NCI-H1694 (cell line): ENCODE measurements at regions not wholly inside any gene's neighbourhood (a gene's known extent, or its start where the extent isn't known, plus 50 kb on each side); places are given as distances from the start of the nearest gene placed in this dataset.

ENCODE experiments used
- DNase-seq: peaks from one replicate; lab custom pipeline; 2025; lab: John Stamatoyannopoulos, UW

DNA sequence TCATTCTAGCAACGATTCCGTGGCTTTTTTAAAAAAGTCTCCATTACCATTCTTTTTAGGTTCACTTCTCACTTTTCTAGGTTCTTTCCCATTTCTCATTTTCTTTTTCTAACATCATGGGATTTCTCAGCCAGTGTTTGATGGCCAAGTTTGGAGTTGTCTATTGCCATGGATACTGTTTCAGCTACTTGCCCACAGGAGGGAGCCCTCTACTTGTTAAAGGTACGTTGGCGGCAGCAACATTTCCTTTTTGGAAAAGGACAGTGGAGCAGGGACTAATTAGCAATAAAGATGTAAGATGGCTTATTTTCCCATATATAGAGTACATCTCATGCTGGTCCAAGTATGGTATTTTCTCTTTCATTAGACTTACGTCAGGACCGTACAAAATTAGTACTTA is 2257.5 kb upstream of the C9orf72 start:
- DNase-seq: no peak

DNA sequence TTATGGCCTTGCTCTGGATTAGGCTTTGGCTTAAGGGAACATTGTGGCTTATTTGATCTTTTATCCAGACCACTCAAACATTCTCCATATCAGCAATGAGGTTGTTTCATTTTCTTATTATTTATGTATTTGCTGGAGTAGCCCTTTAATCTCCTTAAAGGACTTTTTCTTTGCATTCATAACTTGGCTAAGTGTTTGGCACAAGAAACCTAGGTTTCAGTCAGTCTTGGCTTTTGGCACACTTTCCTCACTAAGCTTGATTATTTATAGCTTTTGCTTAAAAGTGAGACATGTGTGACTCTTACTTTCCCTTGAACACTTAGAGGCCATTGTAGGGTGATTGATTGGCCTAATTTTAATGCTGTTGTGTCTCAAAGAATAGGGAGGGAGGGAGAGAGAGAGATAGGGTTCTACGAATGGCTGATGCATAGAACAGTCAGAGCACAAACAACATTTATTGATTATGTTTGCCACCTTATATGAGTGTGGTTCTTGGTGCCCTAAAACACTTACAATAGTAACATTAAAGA is 2265.3 kb upstream of the C9orf72 start:
- no peak for DNase-seq

DNA sequence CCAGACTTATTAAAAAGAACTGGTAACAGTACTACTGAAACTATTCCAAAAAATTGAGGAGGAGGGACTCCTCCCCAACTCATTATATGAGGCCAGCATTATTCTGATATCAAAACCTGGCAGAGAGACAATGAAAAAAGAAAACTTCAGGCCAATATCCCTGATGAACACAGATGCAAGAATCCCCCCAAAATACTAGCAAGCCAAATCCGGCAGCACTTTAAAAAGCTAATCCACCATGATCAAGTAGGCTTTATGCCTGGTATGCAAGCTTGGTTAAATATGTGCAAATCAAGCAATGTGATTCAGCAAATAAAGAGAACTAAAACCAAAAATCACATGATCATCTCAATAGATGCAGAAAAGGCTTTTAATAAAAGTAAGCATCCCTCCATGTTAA is 2271.0 kb upstream of the C9orf72 start:
- DNase-seq: no peak

DNA sequence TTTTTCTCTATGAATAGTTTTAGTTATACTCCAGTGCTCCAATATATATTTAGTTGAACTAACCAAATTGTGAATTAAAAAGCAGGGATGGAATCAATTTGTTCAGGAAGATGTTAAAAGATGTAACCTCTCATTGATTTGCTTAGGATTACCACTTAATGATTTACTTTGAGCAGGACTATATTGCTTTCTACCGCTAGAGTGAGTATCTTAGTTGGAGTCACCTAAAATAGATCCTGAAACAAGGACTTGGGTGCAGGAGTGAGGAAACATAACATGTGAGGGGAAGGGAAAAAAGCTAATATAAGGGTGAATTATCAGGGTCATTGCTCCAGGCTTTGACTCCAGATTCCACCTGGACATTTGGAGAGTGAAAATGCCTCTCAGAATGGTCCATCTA is 2277.4 kb upstream of the C9orf72 start:
- DNase-seq: no peak

DNA sequence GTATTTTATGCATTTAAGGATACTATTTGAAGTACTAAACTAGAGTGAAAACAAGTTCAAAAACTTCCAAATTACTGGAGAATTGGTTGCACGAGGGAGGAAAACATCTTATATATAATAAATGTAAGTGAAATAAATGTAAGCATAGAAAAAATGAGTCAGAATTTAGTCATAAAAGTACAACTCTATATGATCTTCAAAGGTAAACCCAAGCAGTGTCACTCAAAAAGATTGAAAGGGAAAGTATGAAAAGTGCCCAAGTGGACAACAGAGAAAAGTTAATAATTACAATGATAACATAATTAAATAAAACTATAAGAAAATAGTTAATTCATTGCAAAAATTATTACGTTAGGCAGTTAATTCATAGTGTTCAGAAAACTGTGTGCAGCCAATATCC is 2288.5 kb upstream of the C9orf72 start:
- no peak for DNase-seq

DNA sequence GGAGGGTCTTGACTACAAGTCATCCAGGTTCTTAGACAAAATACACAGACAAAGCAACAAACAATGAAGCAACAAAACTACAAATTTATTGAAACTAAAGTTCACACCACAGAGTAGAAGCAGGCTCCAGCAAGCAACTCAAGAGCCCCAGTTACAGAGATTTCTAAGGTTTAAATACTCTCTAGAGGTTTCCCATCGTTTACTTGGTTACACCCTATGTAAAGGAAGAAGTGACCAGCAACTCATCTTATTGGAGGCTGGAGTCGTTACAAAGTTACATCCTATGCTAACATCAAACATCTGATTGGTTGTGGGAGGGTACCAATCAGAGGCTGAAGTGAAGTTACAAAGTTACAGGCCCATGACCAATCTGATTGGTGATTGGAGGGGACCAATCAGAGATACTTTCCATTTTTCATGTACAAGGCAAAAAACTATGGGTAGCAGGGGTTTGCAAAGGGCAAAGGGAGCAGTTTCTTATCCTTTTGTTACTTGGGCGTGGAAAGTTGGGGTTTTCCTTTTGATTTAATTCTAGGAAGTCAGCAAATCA is 2292.6 kb upstream of the C9orf72 start:
- DNase-seq: no peak

DNA sequence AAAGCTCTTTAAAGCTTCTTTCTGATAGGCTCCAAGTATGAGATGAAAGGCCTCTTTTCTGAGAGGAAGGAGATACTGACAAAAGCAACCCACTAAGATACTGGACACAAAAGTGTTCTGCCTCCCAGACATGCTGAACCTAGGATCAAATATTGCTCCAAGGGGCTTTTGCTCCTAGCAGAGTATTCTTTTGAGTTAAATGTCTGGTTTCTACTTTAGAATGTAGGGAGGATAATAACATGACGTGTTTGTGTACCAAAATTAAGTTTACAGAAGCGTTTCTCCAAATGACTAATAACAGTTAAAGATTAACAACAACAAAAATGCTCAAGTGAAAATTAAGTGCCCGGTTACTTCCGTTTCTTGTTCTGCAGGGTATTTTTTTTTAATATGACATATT is 2293.3 kb upstream of the C9orf72 start:
- no peak for DNase-seq

DNA sequence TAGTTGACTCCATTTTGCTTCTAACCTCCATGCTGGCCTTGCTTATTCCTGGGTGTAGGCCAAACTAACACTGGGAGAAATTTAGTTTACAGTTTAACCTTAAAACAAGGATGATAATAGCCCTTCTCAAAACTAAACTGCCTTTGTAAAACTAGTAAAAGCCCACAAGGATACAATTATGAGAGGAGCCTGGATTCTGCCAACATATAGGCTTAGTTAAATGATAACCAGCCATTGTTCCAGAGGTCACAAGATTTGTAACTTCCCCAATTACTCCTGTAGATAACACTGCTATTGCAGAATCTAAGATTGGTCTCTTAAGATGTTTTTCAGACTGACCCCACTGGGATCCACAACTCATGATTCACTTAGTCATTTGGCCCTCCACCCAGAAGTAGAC is 2300.3 kb upstream of the C9orf72 start:
- no peak for DNase-seq

DNA sequence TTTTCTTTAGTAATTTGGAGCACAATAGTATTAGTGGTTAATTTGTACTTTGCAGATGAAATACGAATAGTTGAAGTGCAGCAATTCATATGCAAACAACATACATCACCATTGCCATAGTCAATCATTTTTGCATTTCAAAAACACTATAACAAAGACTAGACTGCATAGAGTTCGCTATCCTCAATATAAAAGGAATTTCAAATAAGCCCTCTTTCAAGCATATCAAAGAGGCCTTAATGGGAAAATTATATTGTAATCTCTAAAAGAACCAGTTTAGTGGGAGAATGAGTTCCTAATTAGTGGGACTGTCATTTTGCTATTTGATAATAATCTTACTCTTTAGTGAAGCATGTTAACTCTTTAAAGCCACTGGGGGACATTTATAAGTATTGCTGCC is 2302.3 kb upstream of the C9orf72 start:
- DNase-seq: no peak

DNA sequence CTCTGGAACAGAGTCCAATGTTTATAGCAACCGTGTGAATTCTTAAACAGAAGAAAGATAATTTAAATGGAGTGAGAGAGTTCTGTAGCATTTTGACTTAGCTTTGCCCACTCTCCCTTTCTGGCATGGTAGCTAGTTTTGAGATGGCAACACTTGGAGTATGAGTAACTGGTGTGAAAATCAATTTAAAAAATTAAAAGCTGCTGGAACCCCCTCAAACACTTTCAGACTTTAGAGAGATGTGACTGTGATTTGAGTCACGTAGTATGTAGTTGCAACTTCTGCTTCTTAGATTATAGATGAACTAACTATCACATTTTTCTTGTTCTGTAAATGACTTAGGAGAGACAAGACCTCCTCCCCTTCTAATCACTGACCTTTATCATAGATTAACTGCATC is 2309.5 kb upstream of the C9orf72 start:
- no peak for DNase-seq

DNA sequence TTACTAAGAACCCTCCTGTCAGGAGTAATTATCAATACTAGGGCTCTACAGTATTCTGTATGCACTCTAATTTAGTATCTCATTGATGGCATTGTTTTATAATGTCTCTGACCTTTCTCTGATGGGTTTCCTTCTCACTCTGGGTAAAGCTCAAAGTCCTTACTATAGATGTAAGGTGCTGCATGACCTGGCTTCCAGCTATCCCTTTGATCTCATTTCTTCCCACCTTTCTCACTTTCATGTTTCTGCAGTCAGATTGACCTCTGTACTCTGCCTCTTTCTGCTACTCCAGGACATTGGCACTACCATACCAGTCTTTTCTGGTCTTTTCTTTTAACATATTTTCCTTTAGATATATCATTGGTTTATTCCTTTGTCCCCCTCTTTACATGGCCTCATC is 2332.8 kb upstream of the C9orf72 start:
- DNase-seq: no peak

DNA sequence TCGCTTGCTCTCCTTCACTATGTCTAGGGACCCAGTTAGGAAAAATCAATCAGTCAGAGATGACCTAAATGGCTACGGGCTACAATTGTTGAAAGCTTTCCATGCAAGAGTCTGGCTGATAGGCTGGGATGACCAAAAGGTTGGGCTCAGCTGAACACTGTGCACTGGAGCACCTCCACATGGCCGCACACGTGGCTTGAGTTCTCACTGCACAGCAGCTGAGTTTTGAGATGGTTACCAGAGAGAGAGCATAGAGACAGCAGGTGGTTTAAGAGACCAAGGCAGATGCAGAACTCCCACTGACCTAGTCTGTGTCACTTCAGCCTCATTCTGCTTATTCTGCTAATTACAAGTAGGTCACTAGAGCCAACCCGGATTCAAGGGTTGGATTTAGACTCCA is 2354.8 kb upstream of the C9orf72 start:
- no peak for DNase-seq

DNA sequence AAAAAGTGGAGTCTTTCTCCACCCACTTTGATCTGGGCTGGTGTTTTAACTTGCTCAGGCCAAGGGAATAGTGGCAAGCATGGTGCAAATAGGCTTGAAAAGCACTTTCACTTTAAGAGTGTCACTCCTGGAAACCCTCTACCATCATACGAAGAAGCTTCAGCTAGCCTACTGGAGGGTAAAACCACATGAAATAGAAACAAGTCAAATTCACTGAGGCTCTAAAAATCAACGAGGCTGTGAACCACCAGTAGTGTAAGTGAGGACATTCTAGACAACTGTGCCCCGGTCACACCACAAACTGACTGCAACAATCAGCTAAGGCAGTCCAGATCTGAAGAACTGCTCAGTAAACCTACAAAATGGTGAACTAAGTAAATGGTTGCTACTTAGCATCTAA is 2366.3 kb upstream of the C9orf72 start:
- DNase-seq: no peak

DNA sequence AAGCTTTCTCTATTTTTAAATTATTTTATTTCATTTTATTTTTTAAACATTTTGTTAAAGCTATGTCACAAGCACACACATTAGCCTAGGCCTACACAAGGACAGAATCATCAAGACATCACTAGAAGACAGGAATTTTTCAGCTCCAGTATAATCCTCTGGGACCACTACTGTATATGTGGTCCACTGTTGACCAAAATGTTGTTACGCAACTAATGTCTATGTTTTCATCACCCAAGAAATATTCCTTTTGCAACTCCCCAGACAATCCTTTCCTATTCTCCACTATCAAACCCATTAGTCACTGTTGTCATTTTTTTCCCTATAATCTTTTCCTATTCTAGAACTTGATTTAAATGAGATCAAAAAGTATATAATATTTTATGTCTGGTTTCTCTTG is 2371.7 kb upstream of the C9orf72 start:
- DNase-seq: no peak

DNA sequence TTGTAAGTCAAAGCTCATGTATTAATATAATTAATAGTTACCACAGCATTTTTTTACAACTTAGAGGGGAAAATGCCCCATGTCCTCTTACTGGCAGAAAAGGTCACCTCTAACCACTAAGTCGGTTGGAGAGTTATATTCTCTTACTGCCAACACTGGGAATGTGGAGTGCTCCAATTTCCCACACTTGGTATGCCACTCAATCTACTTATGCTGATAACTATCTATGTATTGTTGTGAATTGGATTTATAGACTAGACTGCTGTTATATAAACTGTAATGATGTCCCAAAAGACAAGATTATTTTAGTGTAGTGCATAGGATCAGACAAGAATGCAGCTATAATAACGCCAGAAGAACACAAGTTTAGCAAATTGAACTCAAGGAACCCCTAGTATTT is 2385.2 kb upstream of the C9orf72 start:
- no peak for DNase-seq

DNA sequence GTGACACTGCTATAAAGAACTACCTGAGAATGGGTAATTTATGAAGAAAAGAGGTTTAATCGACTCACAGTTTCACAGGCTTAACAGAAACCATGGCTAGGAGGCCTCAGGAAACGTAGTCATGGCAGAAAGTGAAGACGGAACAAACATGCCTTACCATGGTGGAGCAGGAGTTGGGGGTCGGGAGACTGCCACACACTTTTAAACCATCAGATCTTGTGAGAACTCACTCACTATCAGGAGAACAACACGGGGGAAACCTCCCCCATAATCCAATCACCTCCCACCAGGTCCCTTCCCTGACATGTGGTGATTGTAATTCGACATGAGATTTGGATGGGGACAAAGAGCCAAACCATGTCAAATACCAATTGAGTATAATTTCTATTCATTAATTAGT is 2392.6 kb upstream of the C9orf72 start:
- DNase-seq: no peak

DNA sequence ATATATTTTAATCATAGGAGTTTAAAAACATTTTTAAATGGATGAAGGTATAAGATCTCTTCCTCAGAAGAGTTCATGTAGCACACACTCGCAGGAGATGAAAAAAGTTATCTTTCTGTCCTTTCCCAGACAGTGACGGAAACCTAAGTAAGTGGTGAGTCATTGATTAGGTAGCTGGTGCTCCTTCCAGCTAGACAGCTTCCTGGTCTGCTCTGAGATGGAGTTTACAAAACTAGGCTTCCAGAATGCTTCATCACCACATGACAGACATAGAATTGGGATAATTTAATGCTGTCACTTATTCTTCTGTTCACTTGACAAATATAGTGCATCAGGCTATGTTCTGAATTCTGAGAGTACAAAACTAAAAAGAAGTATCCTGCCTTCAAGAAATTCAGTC is 2393.0 kb upstream of the C9orf72 start:
- no peak for DNase-seq

DNA sequence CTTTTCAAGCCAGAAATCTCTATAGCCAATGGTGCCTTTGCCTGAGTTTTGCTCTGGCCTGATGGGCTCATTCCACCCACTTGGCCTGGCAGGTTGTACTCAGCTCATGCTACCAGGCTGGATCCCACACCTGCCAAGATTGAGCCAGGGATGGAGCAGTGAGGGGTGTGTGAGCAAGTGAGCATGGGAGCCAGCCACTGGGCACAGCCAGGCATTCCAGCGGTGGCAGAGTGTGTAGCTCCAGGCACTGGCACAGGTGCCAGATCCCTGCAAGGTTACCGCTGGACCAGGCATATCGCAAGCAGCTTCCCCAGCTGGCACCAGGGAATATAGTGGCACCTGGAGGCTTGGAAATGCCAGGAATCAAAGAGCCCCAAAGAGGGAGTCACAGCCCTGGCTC is 2395.6 kb upstream of the C9orf72 start:
- DNase-seq: no peak

DNA sequence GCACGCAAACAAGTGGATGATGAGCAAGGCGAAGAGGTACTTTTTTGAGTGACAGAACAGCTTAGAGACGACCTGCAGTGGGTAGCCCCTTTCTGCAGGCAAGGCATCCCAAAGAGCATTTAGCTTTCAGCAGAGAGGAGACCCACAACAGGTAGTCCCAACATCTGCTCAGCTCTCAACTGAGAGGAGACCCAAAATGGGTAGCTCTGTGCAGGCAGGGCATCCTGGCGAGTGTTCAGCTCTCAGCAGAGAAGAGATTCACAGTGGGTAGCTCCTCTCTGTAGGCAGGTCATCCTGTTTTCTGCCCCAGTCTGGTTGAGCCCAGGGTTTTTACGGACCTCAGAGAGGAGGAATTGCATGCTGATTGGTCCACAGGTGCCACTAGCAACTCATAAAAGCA is 2396.1 kb upstream of the C9orf72 start:
- no peak for DNase-seq

DNA sequence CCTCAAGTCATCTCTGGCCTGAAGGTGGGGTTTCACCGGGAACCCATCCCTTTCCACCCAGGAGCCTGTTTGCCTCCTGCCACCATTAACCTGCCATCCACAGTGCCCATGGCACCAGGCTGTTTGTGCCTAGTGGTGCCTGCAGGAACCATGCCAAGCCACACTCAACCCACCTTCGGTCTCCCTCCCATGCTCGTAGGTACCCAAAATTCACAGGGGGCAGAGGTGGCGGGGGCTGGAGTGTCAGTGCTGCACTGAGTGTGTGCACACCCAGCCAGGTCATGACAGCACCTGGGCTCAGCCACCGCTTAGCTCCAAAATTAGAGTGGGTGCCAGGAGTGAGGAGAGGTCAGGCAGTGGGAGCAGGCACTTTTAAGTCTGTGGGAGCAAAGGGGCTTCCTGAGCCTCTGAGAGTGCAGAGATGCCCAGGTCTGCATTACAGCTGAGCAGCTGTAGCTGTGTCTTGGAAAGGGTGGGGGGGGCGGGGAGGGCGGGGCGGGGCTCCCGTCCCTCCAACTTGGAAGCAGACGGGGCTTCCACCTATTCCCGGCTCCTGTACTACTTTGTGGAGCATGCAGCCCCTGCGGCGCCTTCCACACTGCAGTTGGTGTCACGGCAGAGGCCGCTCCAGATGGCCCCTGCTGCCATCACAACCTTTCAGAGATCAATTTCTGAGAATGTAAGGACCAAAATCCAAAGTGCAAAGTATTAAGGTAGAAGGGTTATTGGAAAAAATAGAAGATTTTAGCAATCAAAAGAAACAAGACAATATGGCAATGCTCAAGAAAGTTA is 2396.8 kb upstream of the C9orf72 start:
- DNase-seq: no peak

DNA sequence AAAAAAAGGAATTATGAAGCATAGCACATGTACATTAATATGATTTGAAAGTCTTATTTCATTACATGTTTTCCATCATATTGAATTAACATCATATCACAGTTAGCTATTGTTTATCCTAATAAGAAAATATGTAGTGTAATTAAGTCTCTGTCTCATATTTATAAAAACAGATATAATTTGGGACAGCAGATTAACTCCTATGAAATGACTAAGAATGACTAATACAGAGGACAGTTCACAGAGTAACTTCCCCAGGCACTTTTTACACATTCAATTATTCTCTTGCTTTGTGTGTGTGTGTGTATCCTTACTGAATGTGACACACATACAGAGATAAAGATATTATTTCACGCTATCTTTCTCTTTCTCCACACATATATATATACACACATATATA is 2400.9 kb upstream of the C9orf72 start:
- DNase-seq: no peak

DNA sequence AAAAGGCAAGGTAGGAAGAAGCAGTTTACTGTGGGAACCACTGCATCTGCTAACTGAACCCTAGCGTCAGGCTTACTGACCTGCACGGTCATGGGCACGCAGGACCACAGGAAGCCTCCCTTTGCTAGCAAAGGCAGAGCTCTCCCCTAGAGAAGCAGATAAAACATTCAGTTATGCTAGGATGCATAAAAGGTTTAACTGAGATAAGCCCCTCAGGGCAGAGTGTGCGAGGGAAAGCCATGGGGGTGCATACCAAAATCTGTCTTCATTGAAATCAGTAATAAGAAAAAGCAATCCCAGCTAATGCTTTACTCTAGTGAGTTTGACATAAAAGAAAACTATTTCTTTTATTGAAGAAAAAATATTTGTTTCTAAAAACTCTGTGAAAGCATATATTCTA is 2403.7 kb upstream of the C9orf72 start:
- DNase-seq: no peak

DNA sequence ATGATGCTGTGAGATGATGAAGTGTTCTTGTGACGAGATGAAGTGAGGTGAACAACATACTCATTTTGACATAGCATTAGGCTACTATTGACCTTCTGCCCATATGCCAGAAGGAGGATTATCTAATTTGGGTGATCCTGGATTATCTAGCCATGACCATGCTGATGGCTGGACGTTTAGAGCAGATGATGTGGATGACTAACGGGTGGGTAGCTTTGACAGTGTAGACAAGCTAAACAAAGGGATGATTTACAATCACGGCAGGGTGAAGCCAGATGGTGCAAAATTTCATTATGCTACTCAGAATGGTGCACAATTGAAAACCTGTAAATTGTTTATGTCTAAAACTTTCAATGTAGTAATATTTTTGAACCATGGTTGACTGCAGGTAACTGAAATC is 2403.4 kb upstream of the ACO1 start:
- DNase-seq: no peak

DNA sequence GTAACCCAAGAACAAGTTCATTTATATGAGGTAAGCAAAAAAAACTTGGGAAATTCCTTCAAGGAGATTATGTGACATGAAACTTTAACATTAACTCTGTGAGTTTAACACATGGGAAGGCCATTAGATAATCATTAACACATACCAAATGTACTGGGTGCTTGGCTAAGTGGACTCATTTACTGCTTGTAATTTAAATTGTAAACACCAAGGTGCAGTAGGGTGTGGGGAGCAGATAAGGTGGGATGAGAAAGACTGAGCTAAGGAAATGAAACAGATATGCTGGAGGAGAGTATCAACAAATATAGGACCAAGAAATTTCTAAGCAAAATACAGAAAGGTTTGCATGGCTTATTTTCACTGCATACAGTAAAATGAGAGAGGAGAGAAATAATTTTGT is 2384.8 kb upstream of the ACO1 start:
- no peak for DNase-seq
